HEK293 (cell line): ENCODE measurements at regions not wholly inside any gene's neighbourhood (a gene's known extent, or its start where the extent isn't known, plus 50 kb on each side); places are given as distances from the start of the nearest gene placed in this dataset.

Experiments used
- CTCF ChIP-seq: fragments of 450-650 bp; formaldehyde crosslinking; IDR thresholded peaks from 2 replicates; pipeline ENCODE4 v1.5.1; 2016; ENCODE audit warnings: missing biosample characterization, missing genetic modification characterization
- KLF7 ChIP-seq: fragments of 450-650 bp; formaldehyde crosslinking; IDR thresholded peaks from 2 replicates; pipeline ENCODE4 v1.5.1; 2016; ENCODE audit warnings: missing biosample characterization, missing genetic modification characterization, borderline replicate concordance
- MEIS1 ChIP-seq: sonication (generic); formaldehyde crosslinking; IDR thresholded peaks from 2 replicates; pipeline ENCODE4 v1.8.1; 2022; ENCODE audit warnings: missing genetic modification reagents, mild to moderate bottlenecking, borderline replicate concordance
- YY1 ChIP-seq: fragments of 450-650 bp; formaldehyde crosslinking; IDR thresholded peaks from 2 replicates; pipeline ENCODE4 v1.5.1; 2018; ENCODE audit warnings: missing biosample characterization, missing genetic modification characterization
- ZBTB7A ChIP-seq: fragments of 450-650 bp; formaldehyde crosslinking; IDR thresholded peaks from 2 replicates; pipeline ENCODE4 v1.5.1; 2016; ENCODE audit warnings: low read depth, missing biosample characterization, missing genetic modification characterization
- ZNF133 ChIP-seq: fragments of 450-650 bp; formaldehyde crosslinking; IDR thresholded peaks from 2 replicates; pipeline ENCODE4 v1.5.1; 2016; ENCODE audit warnings: missing biosample characterization, missing genetic modification characterization
- ZNF184 ChIP-seq: fragments of 450-650 bp; IDR thresholded peaks from 2 replicates; pipeline ENCODE4 v1.5.1; 2018; ENCODE audit warnings: missing biosample characterization, mild to moderate bottlenecking, missing genetic modification characterization
- ZNF214 ChIP-seq: fragments of 450-650 bp; formaldehyde crosslinking; IDR thresholded peaks from 2 replicates; pipeline ENCODE4 v1.5.1; 2017; ENCODE audit warnings: missing biosample characterization, mild to moderate bottlenecking, missing genetic modification characterization, borderline replicate concordance
- ZNF350 ChIP-seq: fragments of 450-650 bp; formaldehyde crosslinking; IDR thresholded peaks from 2 replicates; pipeline ENCODE4 v1.5.0; 2017; ENCODE audit warnings: missing biosample characterization, mild to moderate bottlenecking, missing genetic modification characterization
- ZNF366 ChIP-seq: fragments of 450-650 bp; formaldehyde crosslinking; conservative IDR thresholded peaks from 2 replicates; pipeline ENCODE4 v1.5.1; 2016; ENCODE audit warnings: missing biosample characterization, missing genetic modification characterization
- ZNF449 ChIP-seq: fragments of 450-650 bp; formaldehyde crosslinking; IDR thresholded peaks from 2 replicates; pipeline ENCODE4 v1.5.1; 2017; ENCODE audit warnings: missing biosample characterization, mild to moderate bottlenecking, missing genetic modification characterization, moderate library complexity
- ZNF518A ChIP-seq: fragments of 450-650 bp; formaldehyde crosslinking; conservative IDR thresholded peaks from 2 replicates; pipeline ENCODE4 v1.5.1; 2016; ENCODE audit warnings: low read depth, missing biosample characterization, missing genetic modification characterization

- TF ChIP-seq ZNF214 (no peak), ZNF518A (no peak), CTCF (tag by site-specific recombination) (no peak), ZNF449 (tag by site-specific recombination) (no peak), ZNF184 (tag by site-specific recombination) (no peak), ZNF350 (tag by site-specific recombination) (no peak), ZNF366 (tag by site-specific recombination) (no peak), KLF7 (tag by site-specific recombination) (no peak), ZBTB7A (no peak), ZNF133 (tag by site-specific recombination) (no peak), MEIS1 (CRISPR knock-in tag) (no peak), YY1 (tag by site-specific recombination) (no peak)
Measured at GRCh38 chr17:63365366-63366240, 80.5 kb downstream of the CYB561 start.
